Activated T-cell treated with anti-CD3 and anti-CD28 coated beads, Interleukin-2, amount 50 U/mL, for 24 hours (primary cell): ENCODE measurements at regions not wholly inside any gene's neighbourhood (a gene's known extent, or its start where the extent isn't known, plus 50 kb on each side); places are given as distances from the start of the nearest gene placed in this dataset.

Source experiments
- DNase-seq: peaks from one replicate; pipeline ENCODE4 v3.0.0-alpha.2; 2020
- H3K27ac Mint-ChIP-seq: 2 replicates; pipeline ENCODE4 v1.8.0; 2020; ENCODE audit warnings: mild to moderate bottlenecking, mixed read lengths
- H3K27me3 Mint-ChIP-seq: 2 replicates; pipeline ENCODE4 v1.8.0; 2020; ENCODE audit warnings: mixed read lengths
- H3K36me3 Mint-ChIP-seq: 2 replicates; pipeline ENCODE4 v1.8.0; 2020; ENCODE audit warnings: low read depth, mixed read lengths
- H3K4me1 Mint-ChIP-seq: 2 replicates; pipeline ENCODE4 v1.8.0; 2020; ENCODE audit warnings: low read depth, mixed read lengths
- H3K4me3 Mint-ChIP-seq: 2 replicates; pipeline ENCODE4 v1.8.0; 2020; ENCODE audit warnings: mild to moderate bottlenecking, moderate library complexity, mixed read lengths
- H3K9me3 Mint-ChIP-seq: 2 replicates; pipeline ENCODE4 v1.8.0; 2020; ENCODE audit warnings: mixed read lengths

GRCh38 chr11:122062763-122063162 is 53.3 kb downstream of the BLID start:
- peaks cover 8% of the 10 kb centered on the region for H3K9me3 Mint-ChIP-seq

GRCh38 chr11:122059565-122059964 is 56.5 kb downstream of the BLID start:
- no peak for DNase-seq
- Mint-ChIP-seq H3K27ac (no peak overlapping the region), H3K9me3 (peaks cover 8% of the 10 kb centered on the region), H3K4me1 (no peaks in the 10 kb centered on the region), H3K36me3 (no peaks in the 10 kb centered on the region), H3K27me3 (no peaks in the 10 kb centered on the region), H3K4me3 (no peak overlapping the region)

More at GRCh38 chr11:122062763-122063162, 53.3 kb downstream of the BLID start:
- Mint-ChIP-seq H3K27me3 (no peaks in the 10 kb centered on the region), H3K27ac (no peak overlapping the region), H3K4me3 (no peak overlapping the region), H3K4me1 (no peaks in the 10 kb centered on the region), H3K36me3 (no peaks in the 10 kb centered on the region)
- DNase-seq: no peak

GRCh38 chr11:122050021-122050690 is 65.9 kb downstream of the BLID start:
- Mint-ChIP-seq H3K36me3 (no peaks in the 10 kb centered on the region), H3K27ac (no peak overlapping the region), H3K4me3 (no peak overlapping the region), H3K9me3 (no peaks in the 10 kb centered on the region), H3K27me3 (peaks cover 11% of the 10 kb centered on the region), H3K4me1 (no peaks in the 10 kb centered on the region)
- no peak for DNase-seq

DNA sequence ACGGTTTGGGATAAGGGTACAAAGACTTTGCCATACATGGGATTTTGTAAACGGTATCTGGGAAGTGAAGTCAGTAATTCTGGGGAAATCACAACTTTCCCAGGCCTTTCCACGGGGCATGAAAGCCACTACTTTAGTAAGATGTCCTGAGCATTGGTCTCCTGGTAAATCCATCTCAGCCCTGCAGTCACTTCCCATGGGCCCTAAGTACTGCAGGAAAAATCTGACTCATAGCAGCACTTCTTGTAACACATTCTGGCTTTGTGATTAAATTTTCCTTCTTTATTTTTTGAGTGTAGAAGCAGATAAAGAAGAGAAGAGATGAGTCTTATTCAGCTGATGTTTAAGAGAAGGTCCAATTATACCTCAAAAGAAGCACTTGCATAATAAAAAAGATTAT is 67.6 kb downstream of the BLID start:
- no peak for DNase-seq
- Mint-ChIP-seq H3K36me3 (no peaks in the 10 kb centered on the region), H3K4me1 (no peaks in the 10 kb centered on the region), H3K9me3 (no peaks in the 10 kb centered on the region), H3K27ac (no peak overlapping the region), H3K4me3 (no peak overlapping the region), H3K27me3 (peaks cover 11% of the 10 kb centered on the region)

DNA sequence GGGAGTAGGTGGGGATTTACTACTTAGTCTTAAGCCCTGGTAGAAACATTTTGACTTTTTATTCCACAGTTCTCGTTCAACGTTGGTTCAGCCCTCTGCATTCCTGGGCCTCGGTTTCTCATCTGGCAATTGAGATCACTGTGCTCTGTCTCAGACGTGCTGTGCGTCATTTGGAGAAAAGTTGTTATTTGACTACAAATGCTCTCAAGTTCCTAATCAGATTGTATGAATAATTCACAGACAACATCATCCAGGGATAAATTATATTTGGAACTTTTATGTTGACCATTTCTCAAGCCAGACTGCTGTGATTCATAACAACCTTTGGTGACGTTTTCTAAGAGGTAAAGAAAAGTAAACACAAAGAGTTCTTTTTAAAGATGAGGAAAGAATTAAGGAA is 69.2 kb downstream of the BLID start:
- Mint-ChIP-seq H3K9me3 (no peaks in the 10 kb centered on the region), H3K27ac (no peak overlapping the region), H3K27me3 (peaks cover 11% of the 10 kb centered on the region)

GRCh38 chr11:122046438-122046837 is 69.6 kb downstream of the BLID start:
- H3K4me3 Mint-ChIP-seq: no peak overlapping the region
- H3K9me3 Mint-ChIP-seq: no peaks in the 10 kb centered on the region
- no peaks in the 10 kb centered on the region for H3K36me3 Mint-ChIP-seq
- no peak for DNase-seq
- no peak overlapping the region for H3K27ac Mint-ChIP-seq
- peaks cover 11% of the 10 kb centered on the region for H3K27me3 Mint-ChIP-seq
- no peaks in the 10 kb centered on the region for H3K4me1 Mint-ChIP-seq

More for the DNA sequence above, 69.2 kb downstream of the BLID start:
- Mint-ChIP-seq H3K36me3 (no peaks in the 10 kb centered on the region), H3K4me3 (no peak overlapping the region), H3K4me1 (no peaks in the 10 kb centered on the region)
- no peak for DNase-seq

DNA sequence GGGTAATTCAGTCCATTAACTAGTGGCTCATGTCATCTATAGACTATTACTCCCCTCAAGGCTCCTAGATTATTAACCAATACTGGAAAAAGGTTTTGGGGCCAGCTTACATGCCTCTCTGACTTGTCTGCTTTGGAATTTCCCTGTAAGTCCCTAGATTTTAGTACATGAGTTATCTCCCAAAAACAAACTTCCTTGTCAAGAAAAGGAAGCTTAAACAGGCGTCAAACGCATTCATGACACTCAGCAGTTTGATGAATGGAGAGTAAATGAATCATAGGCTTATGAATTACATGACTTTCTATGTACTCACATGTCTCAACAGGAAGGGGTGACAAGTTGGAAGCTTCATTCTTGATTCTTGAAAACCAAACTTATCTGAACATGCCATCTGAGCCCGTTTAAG is 70.8 kb downstream of the BLID start:
- H3K27ac Mint-ChIP-seq: no peak overlapping the region
- peaks cover 8% of the 10 kb centered on the region for H3K27me3 Mint-ChIP-seq
- no peaks in the 10 kb centered on the region for H3K9me3 Mint-ChIP-seq
- H3K36me3 Mint-ChIP-seq: no peaks in the 10 kb centered on the region
- DNase-seq: no peak
- no peak overlapping the region for H3K4me3 Mint-ChIP-seq
- H3K4me1 Mint-ChIP-seq: no peaks in the 10 kb centered on the region

DNA sequence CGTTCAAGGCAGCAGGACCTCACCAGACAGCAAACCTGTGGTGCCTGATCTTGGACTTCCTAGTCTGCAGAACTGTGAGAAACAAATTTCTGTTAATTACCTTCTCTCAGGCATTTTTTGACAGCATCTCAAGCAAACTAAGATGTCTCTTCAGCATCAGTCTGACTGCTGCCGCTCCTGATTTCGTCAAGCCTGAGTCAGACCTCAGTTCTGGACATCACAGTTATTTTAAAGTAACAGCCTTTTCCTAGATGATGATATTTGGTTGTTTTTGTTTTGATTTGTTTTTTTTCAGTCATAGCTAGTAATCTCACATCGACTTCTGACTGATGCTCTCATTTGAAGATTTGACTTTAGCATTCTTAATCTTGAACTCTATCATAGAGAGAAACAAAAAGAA is 71.9 kb downstream of the BLID start:
- no peak overlapping the region for H3K27ac Mint-ChIP-seq
- H3K36me3 Mint-ChIP-seq: no peaks in the 10 kb centered on the region

DNA sequence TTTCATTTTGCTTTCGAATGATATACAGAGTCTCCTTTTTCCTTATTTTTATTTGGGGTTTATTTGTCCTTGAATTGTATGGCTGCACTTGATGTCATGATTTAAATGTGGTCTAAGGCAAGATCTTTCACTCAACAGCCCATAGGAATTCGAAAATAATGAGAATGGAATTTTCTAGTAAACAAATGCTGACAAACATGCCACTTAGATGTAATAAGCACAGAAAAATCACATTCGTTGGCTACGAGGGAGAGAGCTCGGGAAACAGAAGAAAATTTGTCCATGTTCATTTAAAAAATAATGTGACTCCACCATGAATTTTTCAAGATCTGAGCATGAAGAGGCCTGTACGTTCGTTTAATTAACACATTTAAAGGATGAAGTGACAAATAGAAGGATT is 73.0 kb downstream of the BLID start:
- H3K9me3 Mint-ChIP-seq: no peaks in the 10 kb centered on the region
- H3K4me1 Mint-ChIP-seq: no peaks in the 10 kb centered on the region
- no peak overlapping the region for H3K4me3 Mint-ChIP-seq
- no peak for DNase-seq
- no peaks in the 10 kb centered on the region for H3K36me3 Mint-ChIP-seq
- H3K27ac Mint-ChIP-seq: no peak overlapping the region
- no peaks in the 10 kb centered on the region for H3K27me3 Mint-ChIP-seq

More for the DNA sequence above, 71.9 kb downstream of the BLID start:
- H3K4me3 Mint-ChIP-seq: no peak overlapping the region
- DNase-seq: no peak
- no peaks in the 10 kb centered on the region for H3K9me3 Mint-ChIP-seq
- no peaks in the 10 kb centered on the region for H3K27me3 Mint-ChIP-seq
- H3K4me1 Mint-ChIP-seq: no peaks in the 10 kb centered on the region

GRCh38 chr11:122040464-122040863 is 75.6 kb downstream of the BLID start:
- no peak for DNase-seq
- H3K36me3 Mint-ChIP-seq: no peaks in the 10 kb centered on the region
- H3K27me3 Mint-ChIP-seq: peaks cover 4% of the 10 kb centered on the region
- H3K9me3 Mint-ChIP-seq: no peaks in the 10 kb centered on the region
- H3K27ac Mint-ChIP-seq: no peak overlapping the region
- H3K4me1 Mint-ChIP-seq: no peaks in the 10 kb centered on the region
- no peak overlapping the region for H3K4me3 Mint-ChIP-seq

GRCh38 chr11:122038543-122038942 is 77.5 kb downstream of the BLID start:
- Mint-ChIP-seq H3K27ac (no peak overlapping the region), H3K27me3 (peaks cover 4% of the 10 kb centered on the region), H3K4me1 (no peaks in the 10 kb centered on the region), H3K9me3 (no peaks in the 10 kb centered on the region), H3K4me3 (no peak overlapping the region), H3K36me3 (no peaks in the 10 kb centered on the region)
- no peak for DNase-seq

GRCh38 chr11:122037911-122038310 is 78.1 kb downstream of the BLID start:
- Mint-ChIP-seq H3K4me3 (no peak overlapping the region), H3K36me3 (no peaks in the 10 kb centered on the region), H3K27me3 (peaks cover 4% of the 10 kb centered on the region), H3K9me3 (no peaks in the 10 kb centered on the region), H3K4me1 (no peaks in the 10 kb centered on the region), H3K27ac (no peak overlapping the region)
- DNase-seq: no peak

DNA sequence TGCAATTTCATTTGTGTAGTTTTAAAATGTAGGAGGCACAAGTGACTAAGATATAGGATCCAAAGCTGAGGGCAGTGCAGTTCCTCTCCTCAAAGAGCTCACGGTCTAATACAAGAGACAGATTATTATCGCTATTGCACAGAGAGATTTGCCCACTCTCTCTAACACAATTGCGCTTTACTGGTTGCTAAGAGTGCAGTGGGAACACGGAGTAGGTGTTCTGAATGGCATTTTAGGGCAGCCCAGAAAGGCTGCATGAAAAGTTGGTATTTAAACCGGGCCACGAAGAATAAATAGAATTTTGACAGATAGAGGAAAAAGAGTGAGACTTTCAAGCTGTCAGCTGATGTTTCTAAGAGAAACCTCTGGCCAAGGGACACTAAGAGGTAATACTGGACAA is 79.5 kb downstream of the BLID start:
- Mint-ChIP-seq H3K27me3 (peaks cover 4% of the 10 kb centered on the region), H3K9me3 (no peaks in the 10 kb centered on the region), H3K4me1 (no peaks in the 10 kb centered on the region), H3K36me3 (no peaks in the 10 kb centered on the region), H3K27ac (no peak overlapping the region), H3K4me3 (no peak overlapping the region)
- DNase-seq: no peak

DNA sequence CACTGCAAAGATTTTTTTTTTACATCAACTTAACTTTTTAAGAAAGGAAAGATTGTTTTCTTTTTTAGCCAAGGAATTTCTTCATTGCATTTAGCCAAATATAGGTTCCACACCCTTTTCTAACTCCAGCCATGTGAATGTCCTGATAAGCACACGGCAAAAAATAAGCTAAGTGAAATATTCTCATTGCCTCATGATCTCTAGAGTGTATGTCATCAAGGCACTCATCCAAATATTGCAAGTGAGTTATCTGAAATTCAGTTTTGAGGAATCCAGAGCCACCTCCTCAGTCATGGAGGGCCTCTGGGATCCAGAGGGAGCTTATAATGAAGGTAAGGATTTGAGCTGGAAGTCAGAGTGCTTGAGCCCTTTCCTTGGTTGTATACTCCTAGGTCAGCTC is 80.0 kb downstream of the BLID start:
- no peaks in the 10 kb centered on the region for H3K36me3 Mint-ChIP-seq
- H3K27ac Mint-ChIP-seq: no peak overlapping the region
- peaks cover 4% of the 10 kb centered on the region for H3K27me3 Mint-ChIP-seq
- no peak overlapping the region for H3K4me3 Mint-ChIP-seq
- DNase-seq: no peak
- H3K4me1 Mint-ChIP-seq: no peaks in the 10 kb centered on the region
- no peaks in the 10 kb centered on the region for H3K9me3 Mint-ChIP-seq

DNA sequence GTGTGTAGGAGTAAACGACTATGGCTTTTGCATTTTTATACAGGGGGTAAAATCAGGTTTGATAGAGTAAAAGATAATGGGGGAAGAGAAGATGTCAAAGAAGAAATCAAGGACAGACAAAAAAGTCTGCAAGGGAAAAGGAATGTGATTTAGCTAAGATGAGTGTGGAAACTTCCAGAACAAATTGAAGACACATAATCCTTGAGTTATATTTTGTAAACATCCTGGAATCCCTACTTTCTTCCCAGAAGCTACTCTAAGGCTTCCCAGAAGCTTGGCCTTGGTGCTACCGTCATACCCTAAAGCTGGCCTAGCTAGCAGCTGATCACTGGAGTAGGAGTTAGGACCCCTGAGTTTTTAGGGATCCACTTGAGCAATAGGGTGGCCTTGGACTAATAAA is 82.4 kb downstream of the BLID start:
- DNase-seq: no peak
- H3K4me3 Mint-ChIP-seq: no peak overlapping the region
- no peaks in the 10 kb centered on the region for H3K9me3 Mint-ChIP-seq
- H3K27me3 Mint-ChIP-seq: peaks cover 6% of the 10 kb centered on the region
- H3K27ac Mint-ChIP-seq: no peak overlapping the region
- H3K36me3 Mint-ChIP-seq: no peaks in the 10 kb centered on the region
- no peaks in the 10 kb centered on the region for H3K4me1 Mint-ChIP-seq

GRCh38 chr11:122033193-122033592 is 82.8 kb downstream of the BLID start:
- Mint-ChIP-seq H3K4me1 (no peaks in the 10 kb centered on the region), H3K27me3 (peaks cover 6% of the 10 kb centered on the region), H3K36me3 (no peaks in the 10 kb centered on the region), H3K9me3 (no peaks in the 10 kb centered on the region), H3K4me3 (no peak overlapping the region), H3K27ac (no peak overlapping the region)
- no peak for DNase-seq
